WTC11 (cell line): ENCODE measurements at regions not wholly inside any gene's neighbourhood (a gene's known extent, or its start where the extent isn't known, plus 50 kb on each side); places are given as distances from the start of the nearest gene placed in this dataset.

Source experiments
- ATAC-seq: fragments of 200-7000 bp; cut with Tn5 transposase; 2 replicates; pipeline ENCODE4 v1.10.0; 2021; ENCODE audit warnings: mild to moderate bottlenecking, moderate library complexity
- CTCF ChIA-PET: fragments of 300-600 bp; sonication (Branson Sonifier 250); formaldehyde crosslinking; loops from one replicate; lab custom pipeline; 2021; ENCODE audit warnings: antibody characterized with exemption; lab: Charles Lee
- POLR2A ChIA-PET: fragments of 350-600 bp; sonication (Branson Sonifier 250); formaldehyde crosslinking; loops from one replicate; lab custom pipeline; 2021; ENCODE audit warnings: antibody characterized with exemption; lab: Charles Lee
- DNase-seq: peaks from one replicate; pipeline ENCODE4 v3.0.0; 2021; ENCODE audit warnings: low spot score
- H3K27ac Mint-ChIP-seq: 2 replicates; pipeline ENCODE4 v1.8.0; 2021; ENCODE audit warnings: mixed read lengths
- H3K27me3 Mint-ChIP-seq: 2 replicates; pipeline ENCODE4 v1.8.0; 2021; ENCODE audit warnings: low read depth, mild to moderate bottlenecking, moderate library complexity, mixed read lengths
- H3K36me3 Mint-ChIP-seq: 2 replicates; pipeline ENCODE4 v1.8.0; 2021; ENCODE audit warnings: mixed read lengths
- H3K4me1 Mint-ChIP-seq: 2 replicates; pipeline ENCODE4 v1.8.0; 2022; ENCODE audit warnings: mixed read lengths
- H3K4me3 Mint-ChIP-seq: 2 replicates; pipeline ENCODE4 v1.8.0; 2021; ENCODE audit warnings: mild to moderate bottlenecking, moderate library complexity, mixed read lengths
- H3K9me3 Mint-ChIP-seq: 2 replicates; pipeline ENCODE4 v1.8.0; 2021; ENCODE audit warnings: mixed read lengths
- CREM ChIP-seq: sonication (generic); formaldehyde crosslinking; IDR thresholded peaks from 2 replicates; pipeline ENCODE4 v1.8.1; 2022; ENCODE audit warnings: mild to moderate bottlenecking, missing genetic modification reagents, moderate library complexity
- E2F1 ChIP-seq: sonication (generic); formaldehyde crosslinking; IDR thresholded peaks from 2 replicates; pipeline ENCODE4 v1.8.0; 2022; ENCODE audit warnings: mild to moderate bottlenecking, missing genetic modification reagents
- E2F5 ChIP-seq: sonication (generic); formaldehyde crosslinking; IDR thresholded peaks from 2 replicates; pipeline ENCODE4 v1.8.1; 2022; ENCODE audit warnings: mild to moderate bottlenecking, moderate library complexity, missing genetic modification reagents
- ELF4 ChIP-seq: sonication (generic); formaldehyde crosslinking; IDR thresholded peaks from 2 replicates; pipeline ENCODE4 v1.8.1; 2022; ENCODE audit warnings: low read depth, mild to moderate bottlenecking, moderate library complexity, missing genetic modification reagents
- HMGA2 ChIP-seq: fragments of 250-450 bp; sonication (Bioruptor Pico); IDR thresholded peaks from 2 replicates; pipeline ENCODE4 v1.4.0; 2021; ENCODE audit warnings: mild to moderate bottlenecking, moderate library complexity
- IRF2 ChIP-seq: sonication (generic); formaldehyde crosslinking; IDR thresholded peaks from 2 replicates; pipeline ENCODE4 v1.8.0; 2022; ENCODE audit warnings: low read depth, missing genetic modification reagents, borderline replicate concordance
- MYBL2 ChIP-seq: sonication (generic); formaldehyde crosslinking; IDR thresholded peaks from 2 replicates; pipeline ENCODE4 v1.8.1; 2023; ENCODE audit warnings: mild to moderate bottlenecking, moderate library complexity, missing genetic modification reagents
- PRRX2 ChIP-seq: fragments of 250-450 bp; sonication (Bioruptor Pico); IDR thresholded peaks from 2 replicates; pipeline ENCODE4 v1.8.0; 2021; ENCODE audit warnings: mild to moderate bottlenecking
- RELA ChIP-seq: sonication (generic); formaldehyde crosslinking; IDR thresholded peaks from 2 replicates; pipeline ENCODE4 v1.8.1; 2022; ENCODE audit warnings: missing genetic modification reagents, mild to moderate bottlenecking, borderline replicate concordance
- RORB ChIP-seq: fragments of 250-450 bp; sonication (Bioruptor Pico); IDR thresholded peaks from 2 replicates; pipeline ENCODE4 v1.9.0; 2021; ENCODE audit warnings: mild to moderate bottlenecking
- TCF7 ChIP-seq: sonication (generic); formaldehyde crosslinking; IDR thresholded peaks from 2 replicates; pipeline ENCODE4 v1.8.0; 2022; ENCODE audit warnings: mild to moderate bottlenecking, low read depth, missing genetic modification reagents, moderate library complexity
- TP53 ChIP-seq: sonication (generic); formaldehyde crosslinking; IDR thresholded peaks from 2 replicates; pipeline ENCODE4 v1.8.1; 2023; ENCODE audit warnings: mild to moderate bottlenecking, missing genetic modification reagents
- ZNF121 ChIP-seq: sonication (generic); formaldehyde crosslinking; IDR thresholded peaks from 2 replicates; pipeline ENCODE4 v1.8.0; 2023; ENCODE audit warnings: missing genetic modification reagents
- ZNF138 ChIP-seq: sonication (generic); formaldehyde crosslinking; conservative IDR thresholded peaks from 2 replicates; pipeline ENCODE4 v1.8.1; 2022; ENCODE audit warnings: mild to moderate bottlenecking, moderate library complexity, missing genetic modification reagents
- ZNF396 ChIP-seq: fragments of 250-450 bp; sonication (Bioruptor Pico); IDR thresholded peaks from 2 replicates; pipeline ENCODE4 v1.8.0; 2021; ENCODE audit warnings: mild to moderate bottlenecking, moderate library complexity, borderline replicate concordance
- ZNF671 ChIP-seq: fragments of 250-450 bp; sonication (Bioruptor Pico); IDR thresholded peaks from 2 replicates; pipeline ENCODE4 v1.8.0; 2021; ENCODE audit warnings: mild to moderate bottlenecking
- ZSCAN18 ChIP-seq: fragments of 250-450 bp; sonication (Bioruptor Pico); IDR thresholded peaks from 2 replicates; pipeline ENCODE4 v2.1.2; 2022; ENCODE audit warnings: mild to moderate bottlenecking, moderate library complexity
- TF ChIP-seq, protein P1 (sequence below): sonication (generic); formaldehyde crosslinking; IDR thresholded peaks from 2 replicates; pipeline ENCODE4 v1.8.1; 2023; ENCODE audit warnings: mild to moderate bottlenecking, missing genetic modification reagents, moderate library complexity
- TF ChIP-seq, protein P2 (sequence below): sonication (generic); formaldehyde crosslinking; IDR thresholded peaks from 2 replicates; pipeline ENCODE4 v1.8.0; 2022; ENCODE audit warnings: mild to moderate bottlenecking, missing genetic modification reagents
- TF ChIP-seq, protein P3 (sequence below): fragments of 250-450 bp; sonication (Bioruptor Pico); conservative IDR thresholded peaks from 2 replicates; pipeline ENCODE4 v1.9.0; 2021; ENCODE audit warnings: mild to moderate bottlenecking
- TF ChIP-seq, protein P4 (sequence below): fragments of 200-600 bp; IDR thresholded peaks from 2 replicates; pipeline ENCODE4 v1.8.0; 2022; ENCODE audit warnings: antibody characterized with exemption
- TF ChIP-seq, protein P5 (sequence below): sonication (generic); formaldehyde crosslinking; IDR thresholded peaks from 2 replicates; pipeline ENCODE4 v1.8.1; 2022; ENCODE audit warnings: mild to moderate bottlenecking, missing genetic modification reagents, moderate library complexity, borderline replicate concordance

- TF ChIP-seq RELA (CRISPR knock-in tag) (no peak), TP53 (no peak), ZSCAN18 (CRISPR knock-in tag) (no peak), ELF4 (no peak), E2F5 (no peak), RORB (CRISPR knock-in tag) (no peak)
- TF ChIP-seq, protein P1, sequence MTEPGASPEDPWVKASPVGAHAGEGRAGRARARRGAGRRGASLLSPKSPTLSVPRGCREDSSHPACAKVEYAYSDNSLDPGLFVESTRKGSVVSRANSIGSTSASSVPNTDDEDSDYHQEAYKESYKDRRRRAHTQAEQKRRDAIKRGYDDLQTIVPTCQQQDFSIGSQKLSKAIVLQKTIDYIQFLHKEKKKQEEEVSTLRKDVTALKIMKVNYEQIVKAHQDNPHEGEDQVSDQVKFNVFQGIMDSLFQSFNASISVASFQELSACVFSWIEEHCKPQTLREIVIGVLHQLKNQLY (CRISPR knock-in tag) = no peak
- TF ChIP-seq, protein P2, sequence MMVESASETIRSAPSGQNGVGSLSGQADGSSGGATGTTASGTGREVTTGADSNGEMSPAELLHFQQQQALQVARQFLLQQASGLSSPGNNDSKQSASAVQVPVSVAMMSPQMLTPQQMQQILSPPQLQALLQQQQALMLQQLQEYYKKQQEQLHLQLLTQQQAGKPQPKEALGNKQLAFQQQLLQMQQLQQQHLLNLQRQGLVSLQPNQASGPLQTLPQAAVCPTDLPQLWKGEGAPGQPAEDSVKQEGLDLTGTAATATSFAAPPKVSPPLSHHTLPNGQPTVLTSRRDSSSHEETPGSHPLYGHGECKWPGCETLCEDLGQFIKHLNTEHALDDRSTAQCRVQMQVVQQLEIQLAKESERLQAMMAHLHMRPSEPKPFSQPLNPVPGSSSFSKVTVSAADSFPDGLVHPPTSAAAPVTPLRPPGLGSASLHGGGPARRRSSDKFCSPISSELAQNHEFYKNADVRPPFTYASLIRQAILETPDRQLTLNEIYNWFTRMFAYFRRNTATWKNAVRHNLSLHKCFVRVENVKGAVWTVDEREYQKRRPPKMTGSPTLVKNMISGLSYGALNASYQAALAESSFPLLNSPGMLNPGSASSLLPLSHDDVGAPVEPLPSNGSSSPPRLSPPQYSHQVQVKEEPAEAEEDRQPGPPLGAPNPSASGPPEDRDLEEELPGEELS (CRISPR knock-in tag) = no peak
- TF ChIP-seq, protein P3, sequence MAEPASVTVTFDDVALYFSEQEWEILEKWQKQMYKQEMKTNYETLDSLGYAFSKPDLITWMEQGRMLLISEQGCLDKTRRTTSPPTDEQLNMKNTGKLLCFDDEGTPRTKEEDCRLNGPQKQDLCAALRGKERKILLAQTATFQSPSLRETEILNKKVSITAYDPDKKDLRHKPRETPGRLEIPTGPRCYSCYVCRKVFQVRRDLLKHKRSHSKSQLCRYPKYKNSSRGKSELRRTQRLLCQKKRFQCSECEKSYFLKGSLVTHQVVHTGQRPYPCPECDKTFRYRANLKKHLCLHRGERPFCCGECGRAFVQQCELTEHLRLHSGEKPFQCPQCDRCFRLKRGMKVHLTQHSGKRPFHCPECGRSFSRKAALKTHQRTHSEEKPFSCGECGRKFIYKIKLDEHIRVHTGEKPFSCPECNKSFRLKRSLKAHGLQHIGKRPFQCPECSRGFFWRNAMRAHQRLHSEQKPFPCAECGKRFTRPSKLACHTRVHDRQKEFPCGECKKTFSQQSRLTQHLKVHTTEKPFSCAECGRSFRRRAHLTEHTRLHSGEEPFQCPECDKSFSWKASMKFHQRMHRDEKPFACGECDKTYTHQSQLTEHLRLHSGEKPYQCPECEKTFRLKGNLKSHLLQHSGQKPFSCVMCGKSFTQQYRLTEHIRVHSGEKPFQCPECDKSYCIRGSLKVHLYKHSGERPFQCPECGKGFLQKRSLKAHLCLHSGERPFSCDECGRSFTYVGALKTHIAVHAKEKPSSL (CRISPR knock-in tag) = no peak
Measured at GRCh38 chr16:7792346-7792745, 459.7 kb downstream of the RBFOX1 start (continued).

DNA sequence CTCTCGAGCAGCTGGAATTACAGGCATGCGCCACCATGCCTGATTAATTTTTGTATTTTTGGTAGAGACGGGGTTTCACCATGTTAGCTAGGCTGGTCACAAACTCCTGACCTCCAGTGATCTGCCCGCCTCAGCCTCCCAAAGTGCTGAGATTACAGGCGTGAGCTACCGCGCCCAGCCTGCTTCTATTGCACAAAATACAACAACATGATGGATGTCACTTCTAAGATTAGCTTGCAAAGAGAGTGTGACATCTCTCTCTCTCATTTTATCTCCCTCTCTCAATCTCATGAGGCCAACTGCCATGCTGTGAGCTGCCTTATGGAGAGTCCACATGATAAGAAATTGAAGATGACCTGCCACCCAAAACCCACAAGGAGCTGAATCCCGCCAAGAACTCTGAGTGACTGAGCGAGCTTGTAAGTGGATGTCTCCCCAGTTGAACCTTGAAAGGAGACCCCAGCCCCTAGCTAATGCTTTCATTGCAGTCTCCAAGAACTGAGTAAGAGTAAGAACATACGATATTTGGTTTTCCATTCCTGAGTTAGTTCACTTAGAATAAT lies 458.5 kb downstream of the RBFOX1 start:
- Mint-ChIP-seq H3K4me3 (no peak overlapping the region), H3K27me3 (no peaks in the 10 kb centered on the region), H3K27ac (no peak overlapping the region), H3K4me1 (peaks cover 7% of the 10 kb centered on the region; the same call in 1 of the 2 replicates), H3K36me3 (peaks cover 2% of the 10 kb centered on the region), H3K9me3 (peaks cover 33% of the 10 kb centered on the region)
- no peak for ATAC-seq
- CTCF ChIA-PET = no interaction called here
- POLR2A ChIA-PET = no interaction called here
- no peak for DNase-seq
- TF ChIP-seq ZNF396 (CRISPR knock-in tag) = no peak
- no peak for TF ChIP-seq TCF7 (CRISPR knock-in tag)
- TF ChIP-seq ZNF121 = no peak
- TF ChIP-seq, protein P1 (CRISPR knock-in tag) = no peak
- TF ChIP-seq E2F1 (CRISPR knock-in tag) = no peak
- no peak for TF ChIP-seq PRRX2 (CRISPR knock-in tag)
- no peak for TF ChIP-seq IRF2
- TF ChIP-seq, protein P4, sequence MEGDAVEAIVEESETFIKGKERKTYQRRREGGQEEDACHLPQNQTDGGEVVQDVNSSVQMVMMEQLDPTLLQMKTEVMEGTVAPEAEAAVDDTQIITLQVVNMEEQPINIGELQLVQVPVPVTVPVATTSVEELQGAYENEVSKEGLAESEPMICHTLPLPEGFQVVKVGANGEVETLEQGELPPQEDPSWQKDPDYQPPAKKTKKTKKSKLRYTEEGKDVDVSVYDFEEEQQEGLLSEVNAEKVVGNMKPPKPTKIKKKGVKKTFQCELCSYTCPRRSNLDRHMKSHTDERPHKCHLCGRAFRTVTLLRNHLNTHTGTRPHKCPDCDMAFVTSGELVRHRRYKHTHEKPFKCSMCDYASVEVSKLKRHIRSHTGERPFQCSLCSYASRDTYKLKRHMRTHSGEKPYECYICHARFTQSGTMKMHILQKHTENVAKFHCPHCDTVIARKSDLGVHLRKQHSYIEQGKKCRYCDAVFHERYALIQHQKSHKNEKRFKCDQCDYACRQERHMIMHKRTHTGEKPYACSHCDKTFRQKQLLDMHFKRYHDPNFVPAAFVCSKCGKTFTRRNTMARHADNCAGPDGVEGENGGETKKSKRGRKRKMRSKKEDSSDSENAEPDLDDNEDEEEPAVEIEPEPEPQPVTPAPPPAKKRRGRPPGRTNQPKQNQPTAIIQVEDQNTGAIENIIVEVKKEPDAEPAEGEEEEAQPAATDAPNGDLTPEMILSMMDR = no peak
- TF ChIP-seq, protein P5, sequence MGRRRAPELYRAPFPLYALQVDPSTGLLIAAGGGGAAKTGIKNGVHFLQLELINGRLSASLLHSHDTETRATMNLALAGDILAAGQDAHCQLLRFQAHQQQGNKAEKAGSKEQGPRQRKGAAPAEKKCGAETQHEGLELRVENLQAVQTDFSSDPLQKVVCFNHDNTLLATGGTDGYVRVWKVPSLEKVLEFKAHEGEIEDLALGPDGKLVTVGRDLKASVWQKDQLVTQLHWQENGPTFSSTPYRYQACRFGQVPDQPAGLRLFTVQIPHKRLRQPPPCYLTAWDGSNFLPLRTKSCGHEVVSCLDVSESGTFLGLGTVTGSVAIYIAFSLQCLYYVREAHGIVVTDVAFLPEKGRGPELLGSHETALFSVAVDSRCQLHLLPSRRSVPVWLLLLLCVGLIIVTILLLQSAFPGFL (CRISPR knock-in tag) = no peak
- no peak for TF ChIP-seq CREM (CRISPR knock-in tag)
- no peak for TF ChIP-seq ZNF671 (CRISPR knock-in tag)
- TF ChIP-seq MYBL2 (CRISPR knock-in tag) = no peak
- no peak for TF ChIP-seq ZNF138 (CRISPR knock-in tag)
- no peak for TF ChIP-seq HMGA2 (CRISPR knock-in tag)
